CD8-positive, alpha-beta memory T cell (primary cell): ENCODE measurements at regions not wholly inside any gene's neighbourhood (a gene's known extent, or its start where the extent isn't known, plus 50 kb on each side); places are given as distances from the start of the nearest gene placed in this dataset.
"Not testable (repeated sequence)": the region's sequence is repeated elsewhere in the genome, so short reads cannot be mapped to it uniquely, and the experiment has no call there.

Experiments
- CTCF ChIA-PET: fragments of 350-600 bp; sonication (Branson Sonifier 250); formaldehyde crosslinking; loops from one replicate; lab custom pipeline; 2021; ENCODE audit warnings: antibody characterized with exemption; lab: Charles Lee
- POLR2A ChIA-PET: fragments of 350-600 bp; sonication (Branson Sonifier 250); formaldehyde crosslinking; loops from one replicate; lab custom pipeline; 2021; ENCODE audit warnings: antibody characterized with exemption; lab: Charles Lee
- DNase-seq, 5 donors: peaks; one replicate each; pipeline versions ENCODE4 v3.0.0 to v3.0.0-alpha.2; 2020 to 2022; ENCODE audit warnings: mixed read lengths in 1 of 5
- H3K27ac ChIP-seq: one replicate; pipeline ENCODE4 v1.7.0; 2013; ENCODE audit warnings: low read depth, mild to moderate bottlenecking, low read length, moderate library complexity
- H3K27me3 ChIP-seq: 2 replicates; pipeline ENCODE4 v1.7.0; 2013; ENCODE audit warnings: low read length, mild to moderate bottlenecking; ENCODE audit not compliant: insufficient read depth, poor library complexity, severe bottlenecking
- H3K36me3 ChIP-seq: 2 replicates; pipeline ENCODE4 v1.7.0; 2013; ENCODE audit warnings: mild to moderate bottlenecking, low read length, moderate library complexity; ENCODE audit not compliant: insufficient read depth
- H3K4me1 ChIP-seq: 2 replicates; pipeline ENCODE4 v1.7.0; 2013; ENCODE audit warnings: mild to moderate bottlenecking, low read length, moderate library complexity; ENCODE audit not compliant: insufficient read depth
- H3K4me3 ChIP-seq: 2 replicates; pipeline ENCODE4 v1.7.0; 2013; ENCODE audit warnings: mild to moderate bottlenecking, low read length
- H3K9me3 ChIP-seq: 2 replicates; pipeline ENCODE4 v1.7.0; 2013; ENCODE audit warnings: mild to moderate bottlenecking, low read length
- H3K27ac Mint-ChIP-seq, 8 donors: one replicate each; pipeline ENCODE4 v1.8.0; 2020 to 2021; ENCODE audit warnings: mixed read lengths in 8 of 8, mild to moderate bottlenecking in 6 of 8, inconsistent platforms in 3 of 8, moderate library complexity in 3 of 8
- H3K27me3 Mint-ChIP-seq, 2 donors: one replicate each; pipeline ENCODE4 v1.8.0; 2020 to 2021; ENCODE audit warnings: mixed read lengths in 2 of 2, mild to moderate bottlenecking in 1 of 2, moderate library complexity in 1 of 2
- H3K36me3 Mint-ChIP-seq, 3 donors: one replicate each; pipeline ENCODE4 v1.8.0; 2020 to 2021; ENCODE audit warnings: mixed read lengths in 3 of 3, inconsistent platforms in 1 of 3, mild to moderate bottlenecking in 1 of 3
- H3K4me1 Mint-ChIP-seq, 3 donors: one replicate each; pipeline ENCODE4 v1.8.0; 2020 to 2021; ENCODE audit warnings: mixed read lengths in 3 of 3, inconsistent platforms in 1 of 3, mild to moderate bottlenecking in 1 of 3
- H3K4me3 Mint-ChIP-seq, 7 donors: one replicate each; pipeline ENCODE4 v1.8.0; 2020 to 2021; ENCODE audit warnings: mixed read lengths in 7 of 7, mild to moderate bottlenecking in 6 of 7, moderate library complexity in 4 of 7, inconsistent platforms in 2 of 7
- H3K9me3 Mint-ChIP-seq, 5 donors: one replicate each; pipeline ENCODE4 v1.8.0; 2020 to 2022; ENCODE audit warnings: mixed read lengths in 5 of 5, mild to moderate bottlenecking in 3 of 5, moderate library complexity in 2 of 5, inconsistent platforms in 1 of 5

DNA sequence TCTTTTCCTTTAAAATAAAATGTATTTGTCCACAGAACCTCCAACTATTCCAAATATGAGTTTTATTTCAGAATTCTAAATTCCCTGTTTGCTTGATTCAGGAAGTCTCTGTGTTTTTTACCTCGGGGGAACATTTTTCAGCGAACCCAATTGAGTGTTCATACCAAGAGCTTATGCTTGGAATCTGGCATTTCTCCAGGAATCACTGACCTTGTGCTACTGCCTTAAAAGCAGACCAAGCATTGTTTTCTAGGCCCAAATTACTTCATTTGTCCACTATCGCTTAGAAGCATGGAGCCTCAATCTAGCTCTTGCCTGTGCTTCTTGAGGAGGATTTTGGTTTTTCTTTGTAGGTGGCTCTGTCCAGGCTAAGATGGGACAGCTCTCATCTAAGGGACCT, 59.4 kb downstream of the EBLN1 start:
- peaks cover 3 to 15% of the 10 kb centered on the region in 2 donors for H3K27me3 Mint-ChIP-seq
- CTCF ChIA-PET, result no interaction called here
- Histone ChIP-seq H3K9me3 (no peaks in the 10 kb centered on the region), H3K27me3 (no peaks in the 10 kb centered on the region), H3K4me1 (peaks cover 3% of the 10 kb centered on the region), H3K36me3 (no peaks in the 10 kb centered on the region), H3K27ac (no peak overlapping the region), H3K4me3 (no peak overlapping the region)
- H3K36me3 Mint-ChIP-seq, result peaks cover 0 to 4% (median under 1%) of the 10 kb centered on the region in 3 donors
- DNase-seq, result no peak
- no peak overlapping the region for H3K27ac Mint-ChIP-seq
- POLR2A ChIA-PET, result no interaction called here
- H3K4me3 Mint-ChIP-seq, result no peak overlapping the region
- H3K9me3 Mint-ChIP-seq, result no peaks in the 10 kb centered on the region
- peaks cover 7 to 16% (median 12%) of the 10 kb centered on the region in 3 donors for H3K4me1 Mint-ChIP-seq

DNA sequence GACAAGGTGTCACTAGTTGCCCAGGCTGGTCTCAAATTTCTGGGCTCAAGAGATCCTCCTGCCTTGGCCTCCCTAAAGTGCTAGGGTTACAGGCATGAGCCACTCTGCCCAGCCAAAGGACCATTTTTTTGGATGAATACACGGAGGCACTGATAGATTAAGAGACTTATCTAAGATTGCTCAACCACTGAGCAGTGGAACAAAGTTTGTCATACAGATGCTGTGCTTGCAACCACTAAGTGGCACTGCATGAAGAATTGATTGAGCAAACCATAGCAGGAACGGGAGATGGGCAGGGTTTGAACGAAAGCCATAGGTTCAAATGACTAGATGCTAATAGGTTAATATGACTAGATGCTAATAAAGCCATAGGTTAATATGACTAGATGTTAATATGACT, 61.1 kb downstream of the EBLN1 start:
- Histone ChIP-seq H3K4me3 (no peak overlapping the region), H3K9me3 (no peaks in the 10 kb centered on the region), H3K4me1 (peaks cover 3% of the 10 kb centered on the region), H3K36me3 (no peaks in the 10 kb centered on the region), H3K27me3 (no peaks in the 10 kb centered on the region), H3K27ac (no peak overlapping the region)
- Mint-ChIP-seq H3K27me3 (peaks cover 6 to 17% of the 10 kb centered on the region in 2 donors), H3K36me3 (peaks cover 0 to 8% (median 3%) of the 10 kb centered on the region in 3 donors), H3K27ac (no peak overlapping the region), H3K4me3 (no peak overlapping the region), H3K4me1 (peaks cover 7 to 16% (median 12%) of the 10 kb centered on the region in 3 donors), H3K9me3 (peaks cover 0 to 4% (median 3%) of the 10 kb centered on the region in 5 donors)
- CTCF ChIA-PET, result no interaction called here
- DNase-seq, result no peak
- POLR2A ChIA-PET, result no interaction called here

DNA sequence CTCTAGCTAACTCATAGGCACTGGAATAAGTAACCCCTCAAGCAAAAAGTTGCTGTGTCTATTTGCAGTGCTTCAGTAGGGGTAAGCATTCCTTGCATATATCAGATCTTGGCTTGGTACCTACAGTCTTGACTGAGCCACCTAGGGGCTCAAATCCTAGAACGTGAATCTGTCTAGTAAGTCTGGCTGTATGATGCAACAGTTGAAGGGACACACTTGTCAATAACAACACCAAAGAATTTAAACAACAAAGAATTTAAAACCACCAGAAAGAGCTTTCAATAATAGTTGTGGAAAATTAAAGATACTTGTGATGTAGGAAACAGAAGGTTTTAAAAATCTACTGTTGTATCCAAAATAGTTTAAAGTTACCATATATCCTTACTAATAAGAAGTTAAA, 65.4 kb downstream of the EBLN1 start:
- no peak overlapping the region for H3K27ac ChIP-seq
- no peak for DNase-seq
- H3K36me3 ChIP-seq, result no peaks in the 10 kb centered on the region
- Mint-ChIP-seq H3K4me1 (no peaks in the 10 kb centered on the region), H3K27ac (no peak overlapping the region), H3K4me3 (no peak overlapping the region), H3K36me3 (peaks cover 0 to 20% (median 1%) of the 10 kb centered on the region in 3 donors), H3K9me3 (peaks cover 8 to 20% (median 14%) of the 10 kb centered on the region in 5 donors), H3K27me3 (peaks cover 6 to 39% of the 10 kb centered on the region in 2 donors)
- no peaks in the 10 kb centered on the region for H3K9me3 ChIP-seq
- H3K4me1 ChIP-seq, result no peaks in the 10 kb centered on the region
- POLR2A ChIA-PET, result no interaction called here
- CTCF ChIA-PET, result no interaction called here
- no peak overlapping the region for H3K4me3 ChIP-seq
- H3K27me3 ChIP-seq, result no peaks in the 10 kb centered on the region

DNA sequence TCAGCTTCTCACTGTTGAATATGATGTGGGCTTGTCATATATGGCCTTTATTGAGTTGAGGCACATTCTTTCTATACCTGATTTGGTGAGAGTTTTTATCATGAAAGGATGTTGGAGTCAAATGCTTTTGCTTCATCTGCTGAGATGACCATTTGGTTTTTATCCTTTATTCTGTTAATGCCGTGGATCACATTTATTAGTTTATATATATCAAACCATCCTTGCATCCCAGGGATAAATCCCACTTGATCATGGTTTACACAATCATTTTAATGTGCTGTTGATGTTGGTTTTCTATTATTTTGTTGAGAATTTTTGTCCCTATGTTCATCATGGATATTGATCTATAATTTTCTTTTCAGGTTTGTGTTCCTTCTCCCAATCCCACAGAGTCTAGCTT, 67.0 kb downstream of the EBLN1 start:
- Mint-ChIP-seq H3K4me3 (no peak overlapping the region), H3K27me3 (peaks cover 4 to 35% of the 10 kb centered on the region in 2 donors), H3K4me1 (no peaks in the 10 kb centered on the region), H3K27ac (no peak overlapping the region), H3K9me3 (peaks cover 13 to 22% (median 16%) of the 10 kb centered on the region in 5 donors), H3K36me3 (peaks cover 0 to 23% (median 1%) of the 10 kb centered on the region in 3 donors)
- ChIA-PET CTCF (no interaction called here), POLR2A (no interaction called here)
- Histone ChIP-seq H3K9me3 (no peaks in the 10 kb centered on the region), H3K27me3 (no peaks in the 10 kb centered on the region), H3K4me3 (no peak overlapping the region), H3K27ac (no peak overlapping the region), H3K36me3 (no peaks in the 10 kb centered on the region), H3K4me1 (no peaks in the 10 kb centered on the region)
- DNase-seq, result no peak

DNA sequence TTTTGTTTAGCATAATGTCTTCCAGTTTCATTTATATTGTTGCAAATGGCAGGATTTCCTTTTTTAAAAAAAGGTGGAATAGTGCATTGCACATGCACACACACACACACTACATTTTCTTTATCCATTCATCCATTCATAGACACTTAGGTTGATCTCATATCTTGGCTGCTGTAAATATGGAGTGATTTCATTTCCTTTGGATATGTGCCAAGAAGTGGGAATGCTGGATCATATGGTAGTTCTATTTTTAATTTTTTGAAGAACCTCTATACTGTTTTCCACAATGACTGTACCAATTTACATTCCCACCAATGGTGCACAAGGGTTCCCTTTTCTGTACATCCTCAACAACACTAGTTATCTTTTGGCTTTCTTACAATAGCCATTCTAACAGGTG, 68.9 kb downstream of the EBLN1 start:
- H3K36me3 ChIP-seq, result no peaks in the 10 kb centered on the region
- no peaks in the 10 kb centered on the region for H3K9me3 ChIP-seq
- DNase-seq, result no peak
- Mint-ChIP-seq H3K9me3 (peaks cover 13 to 22% (median 18%) of the 10 kb centered on the region in 5 donors), H3K4me1 (no peaks in the 10 kb centered on the region), H3K4me3 (no peak overlapping the region), H3K27me3 (peaks cover 3 to 34% of the 10 kb centered on the region in 2 donors), H3K36me3 (peaks cover 0 to 23% (median 1%) of the 10 kb centered on the region in 3 donors), H3K27ac (no peak overlapping the region)
- no peaks in the 10 kb centered on the region for H3K27me3 ChIP-seq
- H3K4me1 ChIP-seq, result no peaks in the 10 kb centered on the region
- POLR2A ChIA-PET, result no interaction called here
- H3K27ac ChIP-seq, result no peak overlapping the region
- CTCF ChIA-PET, result no interaction called here
- no peak overlapping the region for H3K4me3 ChIP-seq

DNA sequence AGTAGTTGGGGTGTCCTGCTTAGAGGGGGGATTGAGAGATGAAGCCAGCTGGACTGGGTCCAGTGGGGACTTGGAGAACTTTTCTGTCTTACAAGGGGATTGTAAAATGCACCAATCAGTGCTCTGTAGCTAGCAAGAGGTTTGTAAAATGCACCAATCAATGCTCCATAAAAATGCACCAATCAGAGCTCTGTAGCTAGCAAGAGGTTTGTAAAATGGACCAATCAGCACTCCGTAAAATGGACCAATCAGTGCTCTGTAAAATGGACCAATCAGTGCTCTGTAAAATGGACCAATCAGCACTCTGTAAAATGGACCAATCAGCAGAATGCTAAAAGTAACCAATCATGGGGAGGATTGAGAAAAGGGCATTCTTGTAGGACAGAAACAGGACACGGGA, 71.9 kb downstream of the EBLN1 start:
- CTCF ChIA-PET, result not testable (repeated sequence)

DNA sequence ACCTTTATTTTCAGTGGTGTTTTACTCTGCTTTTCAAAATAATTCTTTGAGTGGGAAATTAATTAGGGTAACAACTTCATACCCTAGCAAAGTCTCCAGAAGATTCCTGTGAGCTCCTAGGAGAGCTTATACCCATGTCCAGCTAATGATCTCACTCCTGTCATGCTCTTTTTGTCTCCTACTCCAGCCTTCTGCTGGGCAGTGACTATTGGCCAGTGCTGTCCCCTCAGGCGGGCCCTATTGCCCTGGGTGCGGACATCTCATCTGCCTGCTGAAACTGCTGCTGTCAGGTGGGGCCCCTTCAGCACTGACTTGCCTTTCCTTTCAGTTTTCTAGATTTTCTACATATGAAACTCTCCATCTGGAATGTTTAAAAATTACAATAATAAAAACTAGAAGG, 80.3 kb downstream of the EBLN1 start:
- Mint-ChIP-seq H3K9me3 (peaks cover 0 to 2% (median 0%) of the 10 kb centered on the region in 5 donors), H3K36me3 (no peaks in the 10 kb centered on the region), H3K4me1 (peaks cover 3 to 6% (median 5%) of the 10 kb centered on the region in 3 donors), H3K4me3 (no peak overlapping the region), H3K27me3 (peaks cover 23 to 54% of the 10 kb centered on the region in 2 donors), H3K27ac (no peak overlapping the region)
- no peak for DNase-seq
- ChIA-PET CTCF (no interaction called here), POLR2A (no interaction called here)
- H3K36me3 ChIP-seq, result no peaks in the 10 kb centered on the region
- no peak overlapping the region for H3K4me3 ChIP-seq
- H3K27ac ChIP-seq, result no peak overlapping the region
- no peaks in the 10 kb centered on the region for H3K9me3 ChIP-seq
- H3K4me1 ChIP-seq, result no peaks in the 10 kb centered on the region
- no peaks in the 10 kb centered on the region for H3K27me3 ChIP-seq

More for the DNA sequence above, 71.9 kb downstream of the EBLN1 start:
- H3K36me3 Mint-ChIP-seq, DNase-seq, H3K27ac Mint-ChIP-seq, H3K4me3 ChIP-seq, H3K27me3 ChIP-seq, POLR2A ChIA-PET, H3K4me3 Mint-ChIP-seq, H3K4me1 Mint-ChIP-seq, H3K9me3 ChIP-seq, H3K4me1 ChIP-seq, H3K36me3 ChIP-seq, H3K27ac ChIP-seq: not testable (repeated sequence)
- Mint-ChIP-seq H3K9me3 (peaks cover 6 to 12% (median 8%) of the 10 kb centered on the region in 5 donors), H3K27me3 (peaks cover 2 to 23% of the 10 kb centered on the region in 2 donors)

DNA sequence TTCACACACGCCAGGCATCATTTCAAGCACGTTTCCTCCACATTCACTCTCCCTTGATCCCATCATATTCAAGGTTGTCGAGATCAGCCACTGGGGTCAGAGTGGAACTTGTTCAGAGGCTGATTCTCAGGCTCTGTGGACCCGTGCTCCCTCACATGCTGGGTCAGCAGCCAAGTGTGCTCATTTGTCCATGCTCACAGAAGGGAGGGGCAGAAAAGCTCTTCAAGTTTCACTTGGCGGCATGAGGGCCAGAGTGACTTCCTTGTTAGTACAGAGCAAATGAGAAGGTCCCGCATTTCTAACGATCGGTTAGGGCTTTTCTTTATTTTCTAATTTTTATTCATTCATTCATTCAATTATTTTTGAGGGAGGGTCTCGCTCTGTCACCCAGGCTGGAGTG, 82.2 kb downstream of the EBLN1 start:
- no peak overlapping the region for H3K4me3 ChIP-seq
- H3K4me1 Mint-ChIP-seq, result peaks cover 3 to 6% (median 5%) of the 10 kb centered on the region in 3 donors
- no peak overlapping the region for H3K27ac ChIP-seq
- CTCF ChIA-PET, result no interaction called here
- no peaks in the 10 kb centered on the region for H3K27me3 ChIP-seq
- no peaks in the 10 kb centered on the region for H3K36me3 ChIP-seq
- H3K4me3 Mint-ChIP-seq, result no peak overlapping the region
- DNase-seq, result no peak
- no peaks in the 10 kb centered on the region for H3K36me3 Mint-ChIP-seq
- no peaks in the 10 kb centered on the region for H3K4me1 ChIP-seq
- no peaks in the 10 kb centered on the region for H3K9me3 ChIP-seq
- peaks cover 0 to 2% (median 0%) of the 10 kb centered on the region in 5 donors for H3K9me3 Mint-ChIP-seq
- peaks cover 21 to 46% of the 10 kb centered on the region in 2 donors for H3K27me3 Mint-ChIP-seq
- H3K27ac Mint-ChIP-seq, result no peak overlapping the region
- POLR2A ChIA-PET, result no interaction called here
